GM21423 (cell line): ENCODE measurements at regions not wholly inside any gene's neighbourhood (a gene's known extent, or its start where the extent isn't known, plus 50 kb on each side); places are given as distances from the start of the nearest gene placed in this dataset.

Experiments
- ATAC-seq: cut with Tn5 transposase; IDR thresholded peaks from one replicate; pipeline ENCODE4 v1.9.1; 2021; ENCODE audit warnings: mild to moderate bottlenecking, moderate library complexity; ENCODE audit not compliant: unreplicated experiment

GRCh38 chr17:79404136-79404911 lies 206.5 kb downstream of the RBFOX3 start:
- no peak for ATAC-seq

GRCh38 chr17:79401704-79402674 lies 208.9 kb downstream of the RBFOX3 start:
- no peak for ATAC-seq

- no peak for ATAC-seq
Observed at GRCh38 chr17:79400989-79401703, 209.7 kb downstream of the RBFOX3 start.

- ATAC-seq = no peak
Observed at GRCh38 chr17:79399610-79400144, 211.2 kb downstream of the RBFOX3 start.

- ATAC-seq = no peak
Observed at GRCh38 chr17:79398441-79398840, 212.4 kb downstream of the RBFOX3 start.

- no peak for ATAC-seq
Observed at GRCh38 chr17:79396696-79397095, 214.2 kb downstream of the RBFOX3 start.

GRCh38 chr17:79395545-79395944 lies 215.3 kb downstream of the RBFOX3 start:
- ATAC-seq = no peak

GRCh38 chr17:79395066-79395465 lies 215.8 kb downstream of the RBFOX3 start:
- ATAC-seq = no peak

GRCh38 chr17:79393358-79394052 lies 217.3 kb downstream of the RBFOX3 start:
- ATAC-seq = no peak

GRCh38 chr17:79392598-79392997 lies 218.3 kb downstream of the RBFOX3 start:
- no peak for ATAC-seq

- no peak for ATAC-seq
Observed at GRCh38 chr17:79391376-79392233, 219.2 kb downstream of the RBFOX3 start.

- ATAC-seq = no peak
Observed at GRCh38 chr17:79389896-79390295, 221.0 kb downstream of the RBFOX3 start.

GRCh38 chr17:79388556-79389295 lies 222.1 kb downstream of the RBFOX3 start:
- ATAC-seq = no peak

GRCh38 chr17:79387783-79388182 lies 223.1 kb downstream of the RBFOX3 start:
- no peak for ATAC-seq

- no peak for ATAC-seq
Observed at GRCh38 chr17:79385962-79386563, 224.8 kb downstream of the RBFOX3 start.

GRCh38 chr17:79382313-79382712 lies 228.5 kb downstream of the RBFOX3 start:
- ATAC-seq = no peak

GRCh38 chr17:79379700-79380445 lies 231.0 kb downstream of the RBFOX3 start:
- ATAC-seq = no peak
